ENCODE measurements at regions not wholly inside any gene's neighbourhood (a gene's known extent, or its start where the extent isn't known, plus 50 kb on each side); places are given as distances from the start of the nearest gene placed in this dataset.
"Not testable (repeated sequence)": the region's sequence is repeated elsewhere in the genome, so short reads cannot be mapped to it uniquely, and the experiment has no call there.

DNA sequence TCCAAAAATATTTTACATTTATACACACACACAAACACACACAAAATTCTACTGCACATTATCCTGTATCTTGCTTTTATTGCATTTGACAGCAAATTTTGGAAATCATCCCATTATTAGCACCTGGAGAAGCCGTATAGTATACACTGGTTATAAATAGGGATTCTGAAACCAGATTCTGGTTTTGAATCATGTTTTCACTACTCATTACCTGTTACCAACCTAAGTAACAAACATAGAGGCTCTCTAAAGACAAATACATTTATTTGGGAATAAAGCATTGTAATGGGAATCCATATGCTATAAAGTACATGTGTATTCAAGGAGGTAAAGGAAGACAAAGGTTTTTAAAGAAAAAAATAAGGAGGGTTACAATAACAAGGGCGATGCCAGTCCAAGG is 106.8 kb downstream of the OR2B2 start:
- no peaks in the 10 kb centered on the region for H3K9me3 ChIP-seq
- H3K27me3 ChIP-seq = peaks cover 48% of the 10 kb centered on the region
- H3K36me3 ChIP-seq = no peaks in the 10 kb centered on the region
- H3K27ac ChIP-seq = no peak overlapping the region
- H3K4me3 ChIP-seq = no peak overlapping the region
- ATAC-seq = no peak
- WGBS, 2 donors (ENCODE audit: low coverage in 1 of 2) = 84 to 87% methylated on average over 2 of the region's 2 CpGs
- no peak for TF ChIP-seq EP300 (IDR thresholded peaks at IDR 0.05)
- no peak for TF ChIP-seq POLR2AphosphoS5 (IDR thresholded peaks at IDR 0.05)
- TF ChIP-seq, protein P1, sequence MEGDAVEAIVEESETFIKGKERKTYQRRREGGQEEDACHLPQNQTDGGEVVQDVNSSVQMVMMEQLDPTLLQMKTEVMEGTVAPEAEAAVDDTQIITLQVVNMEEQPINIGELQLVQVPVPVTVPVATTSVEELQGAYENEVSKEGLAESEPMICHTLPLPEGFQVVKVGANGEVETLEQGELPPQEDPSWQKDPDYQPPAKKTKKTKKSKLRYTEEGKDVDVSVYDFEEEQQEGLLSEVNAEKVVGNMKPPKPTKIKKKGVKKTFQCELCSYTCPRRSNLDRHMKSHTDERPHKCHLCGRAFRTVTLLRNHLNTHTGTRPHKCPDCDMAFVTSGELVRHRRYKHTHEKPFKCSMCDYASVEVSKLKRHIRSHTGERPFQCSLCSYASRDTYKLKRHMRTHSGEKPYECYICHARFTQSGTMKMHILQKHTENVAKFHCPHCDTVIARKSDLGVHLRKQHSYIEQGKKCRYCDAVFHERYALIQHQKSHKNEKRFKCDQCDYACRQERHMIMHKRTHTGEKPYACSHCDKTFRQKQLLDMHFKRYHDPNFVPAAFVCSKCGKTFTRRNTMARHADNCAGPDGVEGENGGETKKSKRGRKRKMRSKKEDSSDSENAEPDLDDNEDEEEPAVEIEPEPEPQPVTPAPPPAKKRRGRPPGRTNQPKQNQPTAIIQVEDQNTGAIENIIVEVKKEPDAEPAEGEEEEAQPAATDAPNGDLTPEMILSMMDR (IDR thresholded peaks at IDR 0.05) = no peak
- TF ChIP-seq POLR2A (IDR thresholded peaks at IDR 0.05) = no peak
- peaks cover 0 to 20% (median 5%) of the 10 kb centered on the region in 3 donors for H3K4me1 ChIP-seq

DNA sequence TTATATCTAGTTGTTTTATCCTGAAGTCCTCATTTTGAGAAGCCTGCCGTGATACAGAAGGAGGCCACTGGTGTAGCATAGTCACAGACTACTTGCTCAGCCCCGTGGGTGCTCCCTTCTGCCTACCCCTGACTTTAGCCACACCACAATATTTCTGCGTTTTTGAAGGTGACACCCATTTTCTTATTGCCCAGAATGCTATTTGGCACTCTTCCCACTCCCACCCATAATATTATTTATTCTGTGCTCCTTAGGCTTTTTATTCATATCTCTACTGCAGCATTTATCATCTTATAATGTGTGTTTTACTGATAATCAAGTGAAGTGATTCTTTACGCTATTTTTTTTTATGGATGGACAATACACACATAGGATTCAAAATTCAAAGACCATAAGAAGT is 107.3 kb downstream of the OR2B2 start:
- H3K9me3 ChIP-seq = no peaks in the 10 kb centered on the region
- peaks cover 0 to 17% (median 5%) of the 10 kb centered on the region in 3 donors for H3K4me1 ChIP-seq
- no peak overlapping the region for H3K27ac ChIP-seq
- no peaks in the 10 kb centered on the region for H3K36me3 ChIP-seq
- ATAC-seq = no peak
- TF ChIP-seq POLR2AphosphoS5 (IDR thresholded peaks at IDR 0.05) = no peak
- TF ChIP-seq, protein P1 (IDR thresholded peaks at IDR 0.05) = no peak
- TF ChIP-seq EP300 (IDR thresholded peaks at IDR 0.05) = no peak
- TF ChIP-seq POLR2A (IDR thresholded peaks at IDR 0.05) = no peak
- no peak overlapping the region for H3K4me3 ChIP-seq
- 77 to 95% methylated on average over 3 to 4 of the region's 4 CpGs for WGBS, 2 donors (ENCODE audit: low coverage in 1 of 2)
- peaks cover 48% of the 10 kb centered on the region for H3K27me3 ChIP-seq

DNA sequence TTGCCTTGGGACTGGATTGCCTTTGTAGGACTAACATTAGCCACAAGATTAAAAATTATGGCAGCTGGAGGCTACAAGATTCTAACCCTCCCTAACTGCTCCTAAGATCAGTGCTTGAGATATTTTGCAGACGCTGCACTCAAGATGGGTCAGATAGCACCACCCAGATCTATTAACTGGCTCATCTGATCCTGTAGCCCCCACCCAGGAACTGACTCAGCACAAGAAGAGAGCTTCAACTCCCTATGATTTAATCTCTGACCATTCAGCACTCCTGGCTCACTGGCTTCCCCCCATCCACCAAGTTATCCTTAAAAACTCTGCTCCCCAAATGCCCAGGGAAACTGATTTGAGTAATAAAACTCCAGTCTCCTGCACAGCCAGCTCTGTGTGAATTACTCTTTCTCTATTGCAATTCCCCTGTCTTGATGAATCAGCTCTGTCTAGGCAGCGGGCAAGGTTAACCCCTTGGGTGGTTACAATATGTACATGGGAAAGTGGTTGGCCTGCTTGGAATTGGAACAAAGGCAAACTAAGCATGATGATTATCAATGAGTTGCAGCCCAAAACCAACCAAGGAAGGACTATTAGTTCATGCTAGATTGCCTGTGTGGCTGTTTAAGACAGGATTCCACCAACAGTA is 111.3 kb downstream of the OR2B2 start:
- no peaks in the 10 kb centered on the region for H3K36me3 ChIP-seq
- WGBS, 2 donors (ENCODE audit: low coverage in 1 of 2) = 80% methylated on average over 1 of the region's 2 CpGs; no CpG with 5 or more reads in 1 of the 2 donors
- no peak overlapping the region for H3K27ac ChIP-seq
- H3K4me3 ChIP-seq = no peak overlapping the region
- no peaks in the 10 kb centered on the region for H3K9me3 ChIP-seq
- TF ChIP-seq, protein P1 (IDR thresholded peaks at IDR 0.05) = no peak
- TF ChIP-seq POLR2A (IDR thresholded peaks at IDR 0.05) (no peak), EP300 (IDR thresholded peaks at IDR 0.05) (no peak), POLR2AphosphoS5 (IDR thresholded peaks at IDR 0.05) (no peak)
- no peaks in the 10 kb centered on the region for H3K4me1 ChIP-seq
- no peak for ATAC-seq
- peaks cover 35% of the 10 kb centered on the region for H3K27me3 ChIP-seq

DNA sequence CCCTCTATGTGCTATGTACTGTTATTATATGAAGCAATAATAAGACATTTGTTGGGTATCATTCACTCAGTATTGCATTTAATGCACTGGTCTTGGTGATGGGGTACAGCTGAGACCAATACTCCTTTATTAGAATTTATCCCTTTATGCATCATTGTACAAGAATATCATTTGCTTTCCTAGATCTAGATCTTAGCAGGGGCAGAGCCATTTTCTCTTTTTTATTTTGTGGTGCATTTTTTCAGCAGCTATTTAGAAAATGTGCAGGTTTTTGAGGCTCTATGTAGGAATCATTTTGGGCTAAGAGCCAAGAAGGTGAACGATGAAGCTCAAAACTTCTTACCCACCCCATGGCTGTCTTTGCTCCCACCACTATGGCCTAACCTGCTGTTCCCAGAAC is 114.2 kb downstream of the OR2B2 start:
- no peak for ATAC-seq
- TF ChIP-seq, protein P1 (IDR thresholded peaks at IDR 0.05) = no peak
- no peak for TF ChIP-seq POLR2A (IDR thresholded peaks at IDR 0.05)
- TF ChIP-seq POLR2AphosphoS5 (IDR thresholded peaks at IDR 0.05) = no peak
- no peak for TF ChIP-seq EP300 (IDR thresholded peaks at IDR 0.05)
- WGBS, 2 donors (ENCODE audit: low coverage in 1 of 2) = 50% methylated on average over 1 of the region's 1 CpG; no CpG with 5 or more reads in 1 of the 2 donors

DNA sequence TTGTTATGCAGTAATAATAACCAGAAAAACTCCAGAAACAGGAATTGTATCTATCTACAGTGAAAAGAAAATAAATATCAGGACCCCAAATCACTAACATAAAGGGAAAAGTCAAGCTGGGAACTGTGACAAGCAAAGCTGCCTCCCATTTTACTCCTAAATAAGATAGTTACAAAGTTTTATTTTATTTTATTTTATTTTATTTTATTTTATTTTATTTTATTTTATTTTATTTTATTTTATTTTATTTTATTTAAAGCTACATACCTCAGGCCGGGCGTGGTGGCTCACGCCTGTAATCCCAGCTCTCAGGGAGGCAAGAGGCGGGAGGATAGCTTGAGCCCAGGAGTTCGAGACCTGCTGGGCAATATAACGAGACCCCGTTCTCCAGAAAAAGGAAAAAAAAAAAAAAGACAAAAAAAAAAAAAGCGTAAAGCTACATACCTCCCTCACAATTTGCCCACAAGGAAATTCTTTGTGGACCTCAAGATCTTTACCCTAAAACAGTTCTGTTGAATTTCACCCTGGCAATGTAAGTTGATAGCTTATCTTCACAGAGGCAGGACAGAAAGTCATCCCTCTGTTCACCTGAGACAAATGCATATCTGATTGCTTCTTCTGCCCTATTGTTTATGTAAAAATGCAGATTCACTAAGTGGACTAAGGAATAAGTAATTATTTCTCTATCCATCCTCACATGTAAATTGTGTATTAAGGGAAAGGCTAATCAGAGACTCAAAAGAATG is 115.3 kb downstream of the OR2B2 start:
- H3K27ac ChIP-seq = not testable (repeated sequence)

More for the DNA sequence above, 114.2 kb downstream of the OR2B2 start:
- H3K9me3 ChIP-seq = no peaks in the 10 kb centered on the region
- H3K36me3 ChIP-seq = no peaks in the 10 kb centered on the region
- no peak overlapping the region for H3K27ac ChIP-seq
- H3K27me3 ChIP-seq = peaks cover 33% of the 10 kb centered on the region
- peaks cover 0 to 1% (median 0%) of the 10 kb centered on the region in 3 donors for H3K4me1 ChIP-seq
- H3K4me3 ChIP-seq = no peak overlapping the region

More for the DNA sequence above, 115.3 kb downstream of the OR2B2 start:
- 80 to 96% methylated on average over 3 to 8 of the region's 8 CpGs for WGBS, 2 donors (ENCODE audit: low coverage in 1 of 2)
- not testable (repeated sequence) for H3K9me3 ChIP-seq, H3K4me3 ChIP-seq, H3K36me3 ChIP-seq, ATAC-seq
- Histone ChIP-seq H3K4me1 (peaks cover 0 to 12% (median 0%) of the 10 kb centered on the region in 3 donors), H3K27me3 (peaks cover 34% of the 10 kb centered on the region)

Data from gastroesophageal sphincter (tissue), 4 donors.